CD4-positive, alpha-beta T cell treated with Interleukin-17A for 1 hour (primary cell): ENCODE measurements at regions not wholly inside any gene's neighbourhood (a gene's known extent, or its start where the extent isn't known, plus 50 kb on each side); places are given as distances from the start of the nearest gene placed in this dataset.

Experiments
- DNase-seq: peaks from one replicate; pipeline ENCODE4 v3.0.0-alpha.2; 2020

DNA sequence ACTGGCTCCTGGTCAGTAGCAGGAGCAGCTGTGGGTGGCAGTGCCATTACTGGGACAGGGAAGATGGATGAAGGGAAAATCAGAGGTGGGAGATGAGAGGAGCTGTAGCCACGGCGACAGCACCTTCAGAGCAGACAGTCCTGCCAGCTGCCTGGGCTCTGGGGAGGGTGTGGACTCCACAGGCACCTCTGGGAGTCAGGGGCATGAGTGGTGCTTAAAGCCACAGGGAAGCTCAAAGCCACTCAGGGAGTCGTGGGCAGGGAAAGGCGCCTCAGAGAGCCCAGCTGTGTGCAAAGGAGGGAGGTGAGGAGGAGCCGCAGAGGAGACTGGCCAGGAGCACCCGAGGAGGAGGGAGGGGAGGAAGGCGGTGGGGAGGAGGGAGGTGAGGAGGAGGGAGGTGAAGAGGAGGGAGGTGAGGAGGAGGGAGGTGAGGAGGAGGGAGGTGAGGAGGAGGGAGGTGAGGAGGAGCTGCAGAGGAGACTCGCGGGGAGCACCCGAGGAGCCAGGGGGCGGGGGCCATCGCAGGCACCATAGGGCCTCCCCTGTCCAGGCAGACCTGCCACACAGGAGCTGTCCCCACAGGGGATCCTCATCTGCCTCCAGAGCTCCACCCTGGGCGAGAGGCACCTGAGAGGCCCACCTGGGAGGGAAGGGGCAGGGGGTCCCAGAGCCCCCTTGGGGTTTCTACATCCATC, 977.6 kb downstream of the BRD1 start:
- no peak for DNase-seq

DNA sequence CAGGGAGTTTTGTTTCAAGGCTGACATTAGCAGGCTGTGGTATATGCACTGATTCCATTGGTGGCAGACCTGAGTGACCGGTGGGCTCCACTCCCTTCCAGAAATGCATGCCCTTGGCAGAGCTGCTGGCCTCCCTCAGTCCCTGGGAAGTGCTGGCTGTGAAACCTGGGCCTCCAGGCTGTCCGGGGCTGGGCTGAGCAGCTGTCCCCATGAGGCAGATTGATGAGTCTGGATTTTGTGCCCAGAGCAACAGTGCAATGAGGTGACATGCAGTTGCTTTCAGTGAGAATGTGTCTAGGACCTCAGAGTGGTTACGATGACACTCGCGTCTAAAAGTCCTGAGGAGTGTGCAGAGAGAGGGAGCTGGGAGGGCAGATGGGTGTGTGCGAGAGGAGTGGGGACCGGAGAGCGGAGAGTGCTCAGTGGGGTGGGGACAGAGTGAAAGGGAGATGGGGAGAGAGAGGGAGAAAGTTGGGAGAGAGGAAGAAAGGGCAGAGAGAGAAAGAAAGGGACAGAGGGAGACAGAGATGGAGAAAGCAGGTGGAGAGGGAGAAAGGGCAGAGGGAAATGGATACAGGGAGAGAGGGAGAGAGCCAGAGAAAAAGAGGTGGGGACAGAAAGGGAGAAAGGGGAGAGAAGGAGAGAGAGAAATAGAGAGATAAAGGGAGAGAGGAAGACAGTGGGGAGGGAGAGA, 978.3 kb downstream of the BRD1 start:
- no peak for DNase-seq

DNA sequence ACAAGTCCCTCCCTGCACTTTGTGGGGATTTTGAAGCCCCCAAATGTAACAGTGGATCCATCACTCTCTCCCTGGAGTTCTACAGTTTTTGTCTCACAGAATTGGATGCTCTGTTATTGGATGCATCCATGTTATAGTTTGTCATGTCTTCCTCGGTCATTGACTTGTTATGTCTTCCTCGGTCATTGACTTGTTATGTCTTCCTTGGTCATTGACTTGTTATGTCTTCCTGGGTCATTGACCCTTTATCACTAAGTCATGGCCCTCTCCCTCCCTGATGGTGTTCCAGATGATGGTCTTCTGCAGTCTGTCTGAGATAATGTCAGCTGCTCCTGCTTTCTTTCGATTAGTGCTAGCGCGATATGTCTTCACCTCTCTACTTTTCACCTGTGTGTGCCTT, 981.5 kb downstream of the BRD1 start:
- no peak for DNase-seq

DNA sequence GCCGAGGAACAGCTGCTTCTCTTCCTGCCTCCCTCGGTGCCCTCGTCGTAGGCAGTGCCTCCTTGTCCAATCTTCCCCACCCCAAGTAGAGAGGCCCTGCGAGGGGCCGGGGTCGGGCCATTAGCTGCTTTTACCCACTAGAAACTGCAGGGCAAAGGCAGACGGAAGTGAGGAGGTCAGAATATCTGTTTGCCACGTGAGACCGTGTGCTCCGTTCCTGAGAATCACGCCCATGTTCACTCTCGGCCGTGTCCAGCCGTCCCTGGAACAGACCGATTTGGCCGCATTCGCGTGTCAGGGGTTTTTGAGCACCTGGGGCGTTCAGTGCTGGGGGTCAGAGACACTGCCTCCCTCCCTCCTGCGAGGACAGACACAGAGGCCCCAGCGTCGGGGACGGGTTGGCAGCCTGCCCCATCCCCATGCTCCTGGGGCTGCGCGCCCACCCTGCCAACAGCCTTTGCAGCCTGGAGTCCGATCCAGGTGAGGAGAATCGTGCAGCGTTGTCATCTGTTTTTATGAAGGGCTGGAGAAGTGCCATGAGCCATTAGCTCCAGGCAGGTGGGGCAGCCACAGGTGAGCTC, 982.2 kb downstream of the BRD1 start:
- no peak for DNase-seq

DNA sequence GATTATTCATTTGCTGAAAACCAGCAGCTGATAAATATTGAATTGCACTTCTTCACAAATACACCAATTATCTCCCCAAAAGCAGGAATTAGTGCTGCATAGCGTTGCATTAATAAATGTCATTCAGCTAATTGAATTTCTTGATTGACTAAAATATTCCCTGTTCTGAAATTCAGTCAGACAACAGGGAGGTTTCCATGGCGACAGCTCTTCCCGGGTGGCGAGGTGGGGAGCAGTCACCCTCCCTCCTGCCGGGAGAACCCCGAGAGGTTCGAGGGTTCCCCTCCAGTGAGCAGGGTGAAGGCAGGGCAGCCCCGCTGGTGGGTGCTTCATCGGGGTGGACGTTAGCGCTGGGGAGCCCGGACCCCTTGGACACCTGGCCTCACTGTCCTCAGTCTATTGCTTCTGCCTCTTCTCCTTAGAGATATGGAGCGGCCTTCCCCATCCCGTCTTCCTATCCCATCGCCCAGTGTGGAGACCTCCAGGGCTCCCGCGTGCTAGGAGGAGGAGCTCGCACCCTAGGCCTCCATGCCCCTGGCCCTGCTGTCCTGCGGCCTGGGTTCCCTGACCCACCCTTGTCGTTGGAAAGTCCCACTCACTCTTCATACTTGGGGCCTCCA, 983.5 kb downstream of the BRD1 start:
- no peak for DNase-seq

DNA sequence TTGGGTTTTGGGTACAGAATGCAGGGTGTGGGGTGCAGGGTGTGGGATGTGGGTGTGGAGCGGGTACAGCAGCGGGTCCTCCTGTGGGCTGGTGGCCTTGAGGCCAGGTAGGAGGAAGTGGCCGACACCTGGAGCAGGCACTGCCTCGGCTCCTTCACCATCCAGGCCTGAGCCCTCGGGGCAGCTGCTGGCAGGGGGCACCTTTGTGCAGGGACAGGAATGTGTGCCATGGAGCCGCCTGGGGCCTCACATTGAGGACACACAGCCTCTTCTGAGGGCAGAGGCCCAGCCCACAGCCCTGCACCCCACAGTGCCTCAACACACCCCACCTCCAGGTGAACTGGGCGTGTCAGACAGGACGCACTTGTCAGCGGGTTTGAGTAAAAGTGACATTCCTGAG, 984.0 kb downstream of the BRD1 start:
- no peak for DNase-seq

DNA sequence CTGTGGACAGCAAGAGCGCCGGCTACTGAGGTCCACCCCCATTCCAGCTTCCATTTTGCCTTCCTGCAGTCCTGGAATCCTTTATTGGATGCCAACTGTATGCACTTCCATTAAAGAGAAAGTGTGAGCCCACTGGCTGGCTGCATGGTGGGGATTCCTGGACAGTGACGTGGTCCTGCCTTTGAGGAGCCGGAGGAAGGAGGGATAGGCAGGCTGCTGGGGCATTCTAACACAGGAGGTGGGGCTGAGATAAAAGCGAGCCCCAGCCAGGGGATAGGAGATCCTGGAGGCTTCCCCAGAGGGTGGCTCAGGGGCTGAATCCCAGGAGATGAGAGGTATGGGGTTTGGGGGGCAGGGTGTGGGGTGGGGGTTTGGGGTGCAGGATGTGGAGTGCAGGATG, 984.7 kb downstream of the BRD1 start:
- no peak for DNase-seq

DNA sequence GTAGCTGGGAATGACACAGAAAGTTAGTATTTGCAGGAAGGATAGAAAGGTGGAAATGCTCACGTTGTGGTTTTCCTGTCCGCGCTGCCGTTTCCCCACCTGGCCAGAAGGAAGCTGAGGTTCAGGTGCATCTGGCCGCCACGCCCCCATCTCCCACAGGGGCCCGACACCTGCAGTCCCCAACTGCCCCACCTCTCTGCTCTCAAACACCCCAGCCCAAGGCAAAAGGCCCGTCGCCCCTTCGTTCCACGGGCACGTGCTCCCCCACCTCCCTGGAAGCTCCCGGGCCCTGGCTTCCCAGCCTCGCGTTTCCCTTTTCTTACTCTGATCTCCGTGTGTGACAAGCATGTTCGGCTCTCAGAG, 985.1 kb downstream of the BRD1 start:
- no peak for DNase-seq

DNA sequence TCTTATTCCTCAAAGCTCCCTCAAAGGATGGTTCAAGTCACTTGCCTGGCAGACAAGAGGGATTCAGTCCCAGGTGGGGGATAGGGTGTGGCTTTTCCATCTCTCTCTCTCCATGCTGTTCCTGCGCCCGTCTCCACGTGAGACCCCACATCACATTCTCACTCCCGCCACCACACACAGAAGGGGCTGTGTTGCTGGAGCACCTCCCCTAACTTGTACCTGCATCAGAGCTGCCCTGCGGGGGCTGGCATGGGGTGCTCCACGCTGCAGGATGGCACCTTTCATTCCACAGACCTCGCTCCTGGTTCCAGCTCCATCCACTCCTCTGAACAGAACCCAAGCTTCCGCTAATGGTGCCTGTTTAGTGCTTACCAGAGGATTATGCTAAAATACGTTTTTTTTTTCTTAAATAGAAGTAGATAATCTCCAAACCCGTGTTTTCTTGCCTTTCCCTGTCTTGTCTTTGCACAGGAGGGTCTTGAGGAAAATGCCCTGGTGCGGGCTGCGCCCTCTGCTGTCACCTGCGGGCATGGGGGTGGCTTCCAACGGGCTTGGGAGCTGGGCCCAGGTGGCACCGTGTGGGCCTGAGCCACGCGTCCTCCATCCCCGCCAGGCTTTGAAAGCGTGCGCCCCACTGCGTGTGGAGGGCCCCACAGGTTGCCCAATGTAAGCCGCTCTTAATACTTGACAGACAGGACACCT, 985.6 kb downstream of the BRD1 start:
- no peak for DNase-seq

DNA sequence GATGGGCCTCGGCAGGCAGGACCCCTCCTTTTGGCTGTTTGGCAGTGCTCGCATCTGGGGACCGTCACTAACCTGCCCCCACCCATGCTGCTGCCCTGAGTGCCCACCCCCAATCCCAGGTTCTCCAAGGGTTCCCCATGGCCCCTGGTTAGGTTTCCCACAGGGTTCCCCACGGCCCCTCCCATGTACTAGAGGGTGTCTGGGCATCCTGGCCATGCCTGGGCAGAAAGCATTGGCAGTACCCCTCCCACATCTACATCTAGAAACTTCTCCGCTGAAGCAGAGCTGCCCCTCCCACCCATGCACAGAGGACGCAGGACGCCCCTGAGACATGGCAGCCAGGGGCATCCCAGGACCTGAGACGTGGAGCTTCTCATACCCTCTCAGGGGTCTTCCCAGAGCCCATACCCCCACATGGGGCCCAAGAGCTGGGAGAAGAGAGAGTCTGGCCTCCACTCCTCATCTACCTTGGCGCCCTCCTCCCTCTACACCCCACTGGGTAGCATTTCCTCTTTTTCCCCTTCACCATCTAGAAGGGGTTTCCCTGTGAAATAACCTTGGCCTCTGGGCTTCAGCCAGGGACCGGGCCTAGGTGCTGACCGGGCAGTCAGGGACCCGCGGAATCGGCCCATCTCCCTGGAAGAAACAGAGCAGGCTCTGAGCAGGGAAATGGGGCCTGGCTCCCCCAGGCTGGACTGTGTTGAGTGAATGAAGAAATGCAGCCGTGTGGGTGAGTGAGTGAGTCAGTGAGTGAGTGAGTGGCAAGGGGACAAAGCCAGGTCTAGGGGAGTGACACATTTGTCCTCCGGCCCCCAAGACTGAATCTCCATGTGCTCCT, 987.3 kb downstream of the BRD1 start:
- DNase-seq: no peak

DNA sequence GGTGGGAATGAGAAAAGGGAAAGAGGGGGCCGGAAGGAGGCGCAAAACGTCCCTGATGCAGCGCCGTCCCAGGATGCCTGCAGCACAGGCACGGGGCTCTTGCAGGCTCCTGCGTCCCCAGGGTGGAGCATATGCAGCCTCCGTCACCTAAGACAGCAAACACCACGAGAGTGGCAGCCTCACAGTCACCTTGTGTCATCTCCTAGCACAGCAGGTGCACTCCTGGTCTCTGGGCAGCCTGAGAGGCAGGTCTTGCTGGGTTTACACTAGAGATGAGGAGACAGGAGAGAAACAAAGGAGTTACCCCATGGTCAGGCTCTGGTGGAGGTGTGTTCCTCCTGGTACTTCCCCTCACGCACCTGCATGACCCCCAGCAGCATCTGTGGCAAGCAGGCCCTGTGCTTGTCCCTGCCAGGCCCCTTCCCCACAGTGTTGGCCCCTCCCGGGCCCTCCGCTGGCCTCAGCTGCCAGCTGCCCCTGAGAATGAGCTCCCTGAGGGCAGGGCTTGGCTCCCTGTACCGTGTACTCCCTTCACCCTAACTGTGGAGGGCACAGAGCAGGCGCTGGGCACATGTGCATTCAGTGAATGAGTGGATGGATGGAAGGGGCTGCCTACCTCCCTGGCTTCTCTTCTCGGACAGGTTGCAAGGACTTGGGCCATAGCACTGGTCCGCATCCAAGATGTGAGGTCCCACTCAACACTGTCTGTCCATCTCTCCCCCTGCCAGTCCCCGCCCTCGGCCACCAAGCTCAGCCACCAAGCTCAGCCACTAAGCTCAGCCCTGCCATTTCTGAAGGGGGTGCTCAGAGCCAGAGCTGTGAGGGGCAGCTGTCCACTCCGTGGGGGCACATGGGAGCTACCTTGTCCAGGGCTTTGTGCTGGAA, 988.6 kb downstream of the BRD1 start:
- DNase-seq: no peak

DNA sequence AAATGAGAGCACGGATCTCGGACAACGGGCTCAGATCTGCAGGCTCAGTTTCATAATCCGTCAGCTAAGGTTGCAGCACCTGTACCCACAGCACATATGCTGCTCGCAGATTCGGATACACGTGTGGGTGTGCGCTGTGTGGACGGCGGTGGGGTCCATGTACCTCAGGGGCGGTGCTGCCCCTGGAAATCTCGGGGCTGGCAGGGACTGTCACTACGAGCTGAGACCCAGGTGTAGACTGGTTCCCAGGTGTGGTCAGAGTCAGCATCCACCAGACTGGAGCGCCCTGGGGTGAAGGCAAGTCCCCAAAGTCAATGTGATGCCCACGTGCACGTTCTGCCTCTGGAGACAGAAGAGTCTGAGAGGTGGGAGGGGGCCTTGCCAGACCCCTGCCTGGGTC, 989.3 kb downstream of the BRD1 start:
- DNase-seq: no peak

DNA sequence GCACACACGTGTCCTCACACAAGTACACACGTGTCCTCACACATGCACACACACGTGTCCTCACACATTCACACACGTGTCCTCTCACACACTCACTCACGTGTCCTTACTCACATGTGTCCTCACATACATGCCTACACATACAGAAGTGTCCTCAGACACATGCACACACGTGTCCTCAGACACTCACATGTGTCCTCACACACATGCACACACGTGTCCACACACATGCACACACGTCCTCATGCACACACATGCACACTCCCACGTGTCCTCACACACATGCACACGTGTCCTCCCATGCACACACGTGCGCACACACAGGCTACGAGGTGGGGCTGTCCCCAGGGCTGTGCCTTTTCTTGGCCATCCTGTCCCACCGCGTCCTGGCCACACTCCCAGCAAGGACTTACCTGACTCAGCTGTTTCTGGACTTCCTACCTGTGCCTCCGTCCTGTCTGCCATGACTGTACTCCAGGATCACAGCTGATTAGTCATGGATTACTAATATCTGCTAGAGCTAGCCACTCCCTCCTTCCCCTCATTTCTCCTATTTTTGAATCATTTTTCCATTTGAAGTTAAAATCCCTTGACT, 990.2 kb downstream of the BRD1 start:
- no peak for DNase-seq

DNA sequence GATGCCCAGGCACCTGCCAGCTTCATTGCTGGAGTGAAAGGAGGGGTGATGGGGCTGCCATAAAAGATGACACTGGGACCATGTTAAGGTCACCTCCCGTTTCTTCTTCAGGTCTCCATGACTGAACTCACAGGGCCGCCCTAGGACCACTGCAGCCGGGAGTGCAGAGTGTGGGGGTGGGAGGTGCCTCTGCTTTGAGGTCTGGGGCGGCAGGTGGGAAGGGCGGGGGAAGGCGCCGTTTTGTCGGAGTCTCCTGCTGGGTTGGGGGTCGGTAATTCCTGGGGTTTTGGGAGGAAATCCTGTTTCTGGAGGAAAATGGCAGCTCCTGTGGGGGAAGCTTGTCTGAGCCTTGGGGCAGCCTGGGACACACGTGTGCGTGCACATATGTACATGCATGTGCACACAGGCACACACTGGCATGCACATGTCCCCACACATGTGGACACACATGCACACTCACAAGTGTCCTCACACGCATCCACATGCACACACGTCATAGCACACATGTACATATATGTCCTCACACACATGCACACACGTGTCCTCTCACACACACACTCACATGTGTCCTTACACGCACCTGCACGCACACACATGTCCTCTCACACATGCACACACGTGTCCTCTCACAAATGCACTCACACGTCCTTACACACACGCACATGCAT, 990.9 kb downstream of the BRD1 start:
- no peak for DNase-seq

DNA sequence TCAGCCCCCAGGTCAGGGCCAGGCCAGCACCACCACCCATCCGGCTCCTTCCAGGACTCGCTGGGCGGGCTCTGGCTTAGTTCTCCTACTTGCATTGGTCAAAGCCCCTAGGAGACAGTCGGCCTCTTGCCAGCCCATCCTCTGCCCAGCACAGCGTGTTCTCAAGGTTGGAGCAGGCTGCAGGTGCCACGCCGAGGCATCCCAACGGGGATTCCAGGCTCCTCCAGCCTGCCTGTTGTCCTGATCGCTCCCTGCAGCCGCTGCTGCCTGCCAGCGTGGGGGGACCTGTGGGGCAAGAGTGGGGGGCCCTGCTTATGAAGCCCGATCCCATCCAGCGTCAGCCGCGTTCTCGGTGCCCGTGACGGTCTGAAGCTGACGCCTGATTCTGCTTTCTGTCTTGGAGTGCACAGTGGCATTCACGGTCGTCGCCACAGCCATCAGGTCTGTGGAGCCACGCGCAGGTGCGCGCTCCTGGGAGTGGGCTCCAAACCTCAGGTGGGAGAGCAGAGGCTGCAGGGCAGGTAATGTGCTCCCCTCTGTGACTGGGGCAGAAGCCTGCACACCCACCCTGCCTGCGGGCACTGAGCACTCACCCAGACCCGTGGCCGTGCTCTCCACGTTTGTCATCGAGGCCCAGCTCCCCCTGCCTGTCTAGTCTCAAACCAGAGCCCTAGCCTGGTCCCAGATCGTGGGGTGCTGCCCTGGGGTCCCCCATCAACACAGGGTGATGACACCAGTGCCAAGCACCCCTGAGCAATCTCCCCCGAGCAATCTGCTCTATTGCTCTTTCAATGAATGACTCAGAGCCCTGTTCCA, 991.6 kb downstream of the BRD1 start:
- DNase-seq: no peak

DNA sequence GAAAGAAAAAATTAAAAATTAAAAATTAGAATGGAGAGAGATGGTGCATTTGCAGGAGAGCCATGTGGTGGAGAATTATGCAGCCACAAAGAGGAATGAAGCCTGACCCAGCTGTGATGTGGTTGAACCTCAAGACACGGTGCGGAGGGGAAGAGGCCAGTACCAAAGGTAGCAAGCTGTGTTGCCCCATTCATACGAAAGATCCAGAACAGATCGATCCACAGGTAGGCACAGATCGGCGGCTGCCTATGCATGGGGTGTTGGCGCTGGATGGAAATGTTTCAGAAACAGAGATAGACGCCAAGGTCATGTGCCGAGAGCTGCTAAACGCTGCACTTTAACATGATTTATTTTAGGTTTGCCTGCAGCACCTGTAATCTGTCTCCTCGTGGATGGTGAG, 992.3 kb downstream of the BRD1 start:
- DNase-seq: no peak

DNA sequence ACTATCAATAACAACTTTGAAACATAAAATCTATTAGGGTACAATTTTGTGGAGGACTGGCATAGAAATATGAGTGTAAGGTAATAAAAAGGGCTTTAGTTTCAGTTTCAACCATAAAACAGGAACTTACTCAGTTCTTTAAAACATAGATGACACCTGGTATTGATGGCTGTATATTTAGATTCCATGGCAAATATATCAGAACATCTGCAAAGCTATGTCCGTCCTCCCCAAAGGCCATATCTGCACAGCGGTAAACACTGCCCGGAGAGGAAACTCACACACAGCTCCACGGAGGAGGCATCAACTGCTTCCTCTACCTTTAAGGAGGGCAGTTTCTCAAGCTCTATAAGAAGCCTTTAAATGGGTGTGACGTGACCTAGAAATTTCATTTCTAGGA, 993.3 kb downstream of the BRD1 start:
- DNase-seq: no peak

DNA sequence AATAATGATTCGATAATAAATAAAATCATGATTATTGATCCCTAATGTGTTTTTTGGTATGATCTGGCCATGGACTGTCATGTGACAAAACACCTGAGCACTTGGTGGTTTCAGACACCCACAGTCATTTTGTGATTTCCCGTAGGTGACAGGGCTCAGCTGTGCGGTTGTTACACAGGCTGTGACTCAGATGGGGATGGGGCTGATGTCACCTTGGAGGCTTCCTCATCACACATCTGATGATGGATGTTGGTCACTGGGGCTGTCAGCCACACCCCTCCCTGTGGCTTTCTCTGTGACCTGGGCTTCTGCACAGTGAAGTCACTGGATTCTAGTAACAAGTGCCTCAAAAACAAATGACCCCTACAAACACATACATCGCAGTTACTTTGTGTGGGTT, 995.1 kb downstream of the BRD1 start:
- DNase-seq: no peak

DNA sequence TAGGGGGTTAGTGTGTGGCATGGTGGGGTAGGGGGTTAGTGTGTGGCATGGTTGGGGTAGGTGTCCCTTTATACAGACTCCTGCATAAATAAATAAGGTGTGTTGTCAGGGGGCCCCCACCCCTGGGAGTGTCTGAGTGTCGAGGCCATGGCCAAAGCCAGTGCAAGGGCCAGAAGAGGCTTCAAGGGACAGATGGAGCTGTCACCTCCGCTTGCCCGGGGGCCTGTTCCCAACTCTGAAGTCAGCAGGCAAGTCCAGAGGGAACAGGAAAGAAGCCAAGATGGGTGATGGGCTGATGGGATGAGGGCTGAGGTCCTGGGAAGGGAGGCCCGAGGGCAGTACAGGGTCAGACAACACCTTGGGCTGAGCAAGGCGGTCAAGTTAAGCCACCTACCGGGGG, 997.8 kb downstream of the BRD1 start:
- no peak for DNase-seq

DNA sequence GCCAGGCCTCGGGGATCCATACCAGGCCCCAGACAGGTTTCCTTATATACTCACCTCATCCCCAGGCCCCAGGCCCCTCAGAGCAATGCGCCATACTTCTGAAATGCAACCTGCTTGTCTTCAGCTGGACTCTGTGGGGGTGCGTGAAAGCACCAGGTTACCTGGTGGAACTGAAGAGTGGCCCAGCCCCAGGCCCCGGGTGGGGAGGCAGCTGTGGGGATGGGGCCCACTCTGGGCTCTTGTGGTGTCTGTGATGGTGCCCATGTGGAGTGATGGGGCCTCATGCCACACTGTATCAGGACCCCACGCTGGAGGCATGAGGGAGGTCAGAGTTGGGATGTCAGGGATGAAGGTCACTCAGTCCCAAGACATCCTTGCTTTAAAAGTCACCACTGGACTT, 999.0 kb downstream of the BRD1 start:
- no peak for DNase-seq
